NB4 (cell line): ENCODE measurements at regions not wholly inside any gene's neighbourhood (a gene's known extent, or its start where the extent isn't known, plus 50 kb on each side); places are given as distances from the start of the nearest gene placed in this dataset.

Experiments used
- DNase-seq: peaks from one replicate; pipeline ENCODE4 v3.0.0; 2010; ENCODE audit warnings: low read depth
- H3K4me3 ChIP-seq: one replicate; pipeline ENCODE4 v1.5.1; 2011; ENCODE audit warnings: mild to moderate bottlenecking, low read depth, low read length, moderate library complexity
- MYC ChIP-seq: IDR thresholded peaks from 2 replicates; pipeline ENCODE4 v1.6.1; 2011; ENCODE audit warnings: low read depth, low read length
- POLR2A ChIP-seq: IDR thresholded peaks from 2 replicates; pipeline ENCODE4 v1.6.1; 2011; ENCODE audit warnings: mild to moderate bottlenecking; ENCODE audit not compliant: insufficient read length; ENCODE audit errors: extremely low read depth
- TF ChIP-seq, protein P1 (sequence below): IDR thresholded peaks from 2 replicates; pipeline ENCODE4 v1.6.1; 2011; ENCODE audit warnings: low read depth, low read length
- TF ChIP-seq, protein P2 (sequence below): IDR thresholded peaks from one replicate; pipeline ENCODE4 v1.5.1; 2012; ENCODE audit warnings: low read depth, low read length

DNA sequence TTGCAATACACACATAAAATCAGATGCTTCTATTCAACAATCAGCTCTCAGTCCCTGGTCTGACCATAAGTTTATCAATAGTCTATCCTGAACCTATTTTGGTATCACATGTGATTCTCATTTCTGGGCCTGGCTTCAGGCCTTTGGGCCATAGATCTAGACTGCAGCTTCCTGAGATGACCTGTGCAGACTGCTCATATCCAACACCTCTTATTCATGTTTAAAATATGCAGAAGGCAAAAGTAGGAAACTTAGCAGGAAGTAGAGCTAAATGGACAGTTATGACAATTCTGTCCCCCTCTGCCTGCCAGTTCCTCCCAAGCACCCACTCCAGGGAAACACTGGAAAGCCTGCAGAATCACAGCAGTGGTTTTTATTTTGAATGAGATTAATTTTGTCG is 53.3 kb downstream of the C7orf25 start:
- no peak overlapping the region for H3K4me3 ChIP-seq
- DNase-seq, result no peak
- TF ChIP-seq MYC, result no peak
- TF ChIP-seq, protein P1, sequence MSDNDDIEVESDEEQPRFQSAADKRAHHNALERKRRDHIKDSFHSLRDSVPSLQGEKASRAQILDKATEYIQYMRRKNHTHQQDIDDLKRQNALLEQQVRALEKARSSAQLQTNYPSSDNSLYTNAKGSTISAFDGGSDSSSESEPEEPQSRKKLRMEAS, result no peak
- TF ChIP-seq POLR2A, result no peak
- TF ChIP-seq, protein P2, sequence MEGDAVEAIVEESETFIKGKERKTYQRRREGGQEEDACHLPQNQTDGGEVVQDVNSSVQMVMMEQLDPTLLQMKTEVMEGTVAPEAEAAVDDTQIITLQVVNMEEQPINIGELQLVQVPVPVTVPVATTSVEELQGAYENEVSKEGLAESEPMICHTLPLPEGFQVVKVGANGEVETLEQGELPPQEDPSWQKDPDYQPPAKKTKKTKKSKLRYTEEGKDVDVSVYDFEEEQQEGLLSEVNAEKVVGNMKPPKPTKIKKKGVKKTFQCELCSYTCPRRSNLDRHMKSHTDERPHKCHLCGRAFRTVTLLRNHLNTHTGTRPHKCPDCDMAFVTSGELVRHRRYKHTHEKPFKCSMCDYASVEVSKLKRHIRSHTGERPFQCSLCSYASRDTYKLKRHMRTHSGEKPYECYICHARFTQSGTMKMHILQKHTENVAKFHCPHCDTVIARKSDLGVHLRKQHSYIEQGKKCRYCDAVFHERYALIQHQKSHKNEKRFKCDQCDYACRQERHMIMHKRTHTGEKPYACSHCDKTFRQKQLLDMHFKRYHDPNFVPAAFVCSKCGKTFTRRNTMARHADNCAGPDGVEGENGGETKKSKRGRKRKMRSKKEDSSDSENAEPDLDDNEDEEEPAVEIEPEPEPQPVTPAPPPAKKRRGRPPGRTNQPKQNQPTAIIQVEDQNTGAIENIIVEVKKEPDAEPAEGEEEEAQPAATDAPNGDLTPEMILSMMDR, result no peak

- DNase-seq, result no peak
- no peak overlapping the region for H3K4me3 ChIP-seq
- TF ChIP-seq MYC (no peak), POLR2A (no peak)
- TF ChIP-seq, protein P1, result no peak
- TF ChIP-seq, protein P2, result no peak
Measured at GRCh38 chr7:42856605-42856987, 55.3 kb downstream of the C7orf25 start.

GRCh38 chr7:42854571-42855118 is 57.2 kb downstream of the C7orf25 start:
- TF ChIP-seq, protein P2, result no peak
- TF ChIP-seq, protein P1, result no peak
- no peak for TF ChIP-seq MYC
- TF ChIP-seq POLR2A, result no peak
- H3K4me3 ChIP-seq, result no peak overlapping the region
- no peak for DNase-seq

- no peak for DNase-seq
- no peak overlapping the region for H3K4me3 ChIP-seq
- TF ChIP-seq MYC (no peak), POLR2A (no peak)
- TF ChIP-seq, protein P1, result no peak
- TF ChIP-seq, protein P2, result no peak
Measured at GRCh38 chr7:42852531-42852930, 59.3 kb downstream of the C7orf25 start.

DNA sequence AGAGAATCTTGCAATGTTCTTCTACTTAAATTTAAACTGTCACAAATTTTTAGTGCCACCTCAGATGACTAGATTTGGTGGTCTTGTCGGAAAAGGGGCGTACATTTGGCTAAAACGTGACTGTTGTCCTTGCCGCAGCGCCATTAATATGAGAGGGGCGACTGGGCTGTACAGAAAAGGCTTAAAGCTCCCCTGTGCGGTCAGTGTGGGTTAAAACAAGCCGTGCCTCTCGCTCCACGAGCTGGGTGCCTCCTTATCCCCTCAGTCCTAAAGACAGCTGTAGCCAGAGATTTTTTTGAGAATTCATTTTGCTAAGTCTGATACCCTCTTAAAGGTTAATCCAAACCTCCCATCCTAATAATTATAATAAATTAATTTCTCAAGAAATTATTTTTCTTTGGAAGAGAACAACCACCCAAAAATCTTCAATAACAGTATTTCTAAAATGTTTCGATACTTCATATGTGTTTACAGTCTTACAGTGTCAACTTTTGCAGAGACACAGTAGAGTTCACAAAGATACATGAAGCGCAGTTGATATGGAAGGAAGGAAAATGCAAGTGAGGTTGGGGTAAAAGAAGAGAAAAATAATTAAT is 68.6 kb downstream of the C7orf25 start:
- peak; percentile 69 for DNase-seq
- H3K4me3 ChIP-seq, result no peak overlapping the region
- TF ChIP-seq POLR2A (no peak), MYC (no peak)
- TF ChIP-seq, protein P2, result peak; percentile 62

DNA sequence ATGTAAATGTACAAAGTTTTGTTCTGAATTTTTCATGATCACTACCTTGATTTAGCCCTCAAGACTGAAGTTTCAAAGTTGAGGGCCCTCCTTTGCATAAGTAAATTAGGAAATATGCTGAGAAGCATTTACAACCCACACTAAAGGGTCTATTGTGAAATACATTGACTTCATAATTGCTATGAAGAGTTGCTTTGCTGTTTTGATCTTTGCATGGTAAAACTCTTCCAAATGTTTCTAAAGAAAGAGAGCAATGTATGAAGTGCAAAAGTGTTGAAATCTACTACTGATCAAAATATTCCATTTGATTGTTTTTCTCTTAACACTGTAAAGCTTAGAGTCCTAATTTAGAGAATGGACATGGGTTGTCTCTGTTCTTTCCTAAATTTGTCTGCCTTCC is 77.2 kb downstream of the C7orf25 start:
- peak; percentile 11 for DNase-seq
- TF ChIP-seq, protein P1, result no peak
- TF ChIP-seq, protein P2, result no peak
- TF ChIP-seq MYC, result no peak
- no peak for TF ChIP-seq POLR2A
- H3K4me3 ChIP-seq, result no peak overlapping the region
